ENCODE measurements at regions not wholly inside any gene's neighbourhood (a gene's known extent, or its start where the extent isn't known, plus 50 kb on each side); places are given as distances from the start of the nearest gene placed in this dataset.

DNA sequence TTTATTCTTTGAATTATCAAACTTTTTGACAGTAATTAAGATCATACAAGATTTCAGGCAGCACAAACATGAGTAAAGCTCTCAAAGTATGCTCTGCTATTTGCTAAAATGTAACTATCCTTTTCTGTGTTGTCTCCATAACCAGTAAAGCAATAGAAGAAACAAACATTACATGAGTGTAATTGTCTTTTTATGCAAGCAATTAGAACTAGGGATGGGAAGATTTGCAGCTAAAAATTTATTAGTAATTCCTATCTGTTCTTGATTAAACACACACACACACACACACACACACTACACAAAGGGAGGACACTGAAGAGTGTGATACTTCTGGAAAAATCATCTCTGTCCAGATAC is 512.9 kb downstream of the FAT4 start:
- no peaks in the 10 kb centered on the region for H3K4me1 ChIP-seq (ENCODE audit: control insufficient read depth, extremely low read depth, insufficient read depth, low read length)
- no peak for DNase-seq (ENCODE audit: low read depth in 2 of 2)
- H3K9me3 ChIP-seq (ENCODE audit: control insufficient read depth, insufficient read depth, low read depth, low read length) = no peaks in the 10 kb centered on the region
- no peaks in the 10 kb centered on the region for H4K20me1 ChIP-seq (ENCODE audit: control insufficient read depth, extremely low read depth, insufficient read depth, low read length)
- no peaks in the 10 kb centered on the region for H3K79me2 ChIP-seq (ENCODE audit: control insufficient read depth, insufficient read depth, low read length)
- no peak for TF ChIP-seq EZH2 (IDR thresholded peaks at IDR 0.05; ENCODE audit: low read length, missing control alignments)
- TF ChIP-seq, protein P1, sequence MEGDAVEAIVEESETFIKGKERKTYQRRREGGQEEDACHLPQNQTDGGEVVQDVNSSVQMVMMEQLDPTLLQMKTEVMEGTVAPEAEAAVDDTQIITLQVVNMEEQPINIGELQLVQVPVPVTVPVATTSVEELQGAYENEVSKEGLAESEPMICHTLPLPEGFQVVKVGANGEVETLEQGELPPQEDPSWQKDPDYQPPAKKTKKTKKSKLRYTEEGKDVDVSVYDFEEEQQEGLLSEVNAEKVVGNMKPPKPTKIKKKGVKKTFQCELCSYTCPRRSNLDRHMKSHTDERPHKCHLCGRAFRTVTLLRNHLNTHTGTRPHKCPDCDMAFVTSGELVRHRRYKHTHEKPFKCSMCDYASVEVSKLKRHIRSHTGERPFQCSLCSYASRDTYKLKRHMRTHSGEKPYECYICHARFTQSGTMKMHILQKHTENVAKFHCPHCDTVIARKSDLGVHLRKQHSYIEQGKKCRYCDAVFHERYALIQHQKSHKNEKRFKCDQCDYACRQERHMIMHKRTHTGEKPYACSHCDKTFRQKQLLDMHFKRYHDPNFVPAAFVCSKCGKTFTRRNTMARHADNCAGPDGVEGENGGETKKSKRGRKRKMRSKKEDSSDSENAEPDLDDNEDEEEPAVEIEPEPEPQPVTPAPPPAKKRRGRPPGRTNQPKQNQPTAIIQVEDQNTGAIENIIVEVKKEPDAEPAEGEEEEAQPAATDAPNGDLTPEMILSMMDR (conservative IDR thresholded peaks at IDR 0.05 in 1 of 2, IDR thresholded peaks at IDR 0.05 in 1 of 2; ENCODE audit: low read depth in 1 of 2, low read length in 2 of 2) = no peak
- H3K4me3 ChIP-seq (replicated peaks in 1 of 4; ENCODE audit: control extremely low read depth in 1 of 4, insufficient read depth in 1 of 4, low read depth in 3 of 4, low read length in 4 of 4) = no peak overlapping the region
- H2AFZ ChIP-seq (ENCODE audit: low read length) = no peak overlapping the region
- no peaks in the 10 kb centered on the region for H3K27me3 ChIP-seq (ENCODE audit: control insufficient read depth, insufficient read depth, low read length)
- no peak overlapping the region for H3K9ac ChIP-seq (ENCODE audit: insufficient read depth, low read length)
- no peak overlapping the region for H3K4me2 ChIP-seq (ENCODE audit: extremely low read depth, insufficient read depth, low read length)
- H3K27ac ChIP-seq (ENCODE audit: insufficient read depth, low read length) = no peak overlapping the region
- no peaks in the 10 kb centered on the region for H3K36me3 ChIP-seq (ENCODE audit: control insufficient read depth, insufficient read depth, low read length)

DNA sequence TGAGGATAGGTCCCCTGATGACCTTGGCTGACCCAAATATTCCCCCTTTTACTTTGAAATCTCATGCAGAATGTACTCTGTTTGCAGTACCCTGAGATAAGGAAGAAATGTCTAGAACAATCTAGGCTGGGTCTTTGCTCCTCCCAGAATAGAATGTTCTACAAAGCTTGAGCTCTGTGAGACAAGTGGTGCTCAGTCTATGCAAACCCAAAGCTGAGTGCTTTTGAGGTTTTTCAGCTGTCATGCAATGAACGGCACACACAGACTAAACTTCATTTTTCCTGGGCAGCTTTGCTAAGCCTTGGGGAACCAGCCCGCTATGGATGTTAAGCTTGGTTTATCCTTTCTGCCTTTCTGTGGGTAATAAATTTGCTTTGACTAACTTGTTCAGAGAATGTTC is 513.6 kb downstream of the FAT4 start:
- TF ChIP-seq EZH2 (IDR thresholded peaks at IDR 0.05; ENCODE audit: low read length, missing control alignments) = no peak
- TF ChIP-seq, protein P1 (conservative IDR thresholded peaks at IDR 0.05 in 1 of 2, IDR thresholded peaks at IDR 0.05 in 1 of 2; ENCODE audit: low read depth in 1 of 2, low read length in 2 of 2) = no peak
- no peaks in the 10 kb centered on the region for H3K4me1 ChIP-seq (ENCODE audit: control insufficient read depth, extremely low read depth, insufficient read depth, low read length)
- no peak overlapping the region for H2AFZ ChIP-seq (ENCODE audit: low read length)
- no peak for DNase-seq (ENCODE audit: low read depth in 2 of 2)
- no peaks in the 10 kb centered on the region for H3K9me3 ChIP-seq (ENCODE audit: control insufficient read depth, insufficient read depth, low read depth, low read length)
- no peak overlapping the region for H3K4me2 ChIP-seq (ENCODE audit: extremely low read depth, insufficient read depth, low read length)
- no peaks in the 10 kb centered on the region for H3K36me3 ChIP-seq (ENCODE audit: control insufficient read depth, insufficient read depth, low read length)
- H3K9ac ChIP-seq (ENCODE audit: insufficient read depth, low read length) = no peak overlapping the region
- H3K27ac ChIP-seq (ENCODE audit: insufficient read depth, low read length) = no peak overlapping the region
- H4K20me1 ChIP-seq (ENCODE audit: control insufficient read depth, extremely low read depth, insufficient read depth, low read length) = no peaks in the 10 kb centered on the region
- no peaks in the 10 kb centered on the region for H3K27me3 ChIP-seq (ENCODE audit: control insufficient read depth, insufficient read depth, low read length)
- H3K79me2 ChIP-seq (ENCODE audit: control insufficient read depth, insufficient read depth, low read length) = no peaks in the 10 kb centered on the region
- no peak overlapping the region for H3K4me3 ChIP-seq (replicated peaks in 1 of 4; ENCODE audit: control extremely low read depth in 1 of 4, insufficient read depth in 1 of 4, low read depth in 3 of 4, low read length in 4 of 4)

DNA sequence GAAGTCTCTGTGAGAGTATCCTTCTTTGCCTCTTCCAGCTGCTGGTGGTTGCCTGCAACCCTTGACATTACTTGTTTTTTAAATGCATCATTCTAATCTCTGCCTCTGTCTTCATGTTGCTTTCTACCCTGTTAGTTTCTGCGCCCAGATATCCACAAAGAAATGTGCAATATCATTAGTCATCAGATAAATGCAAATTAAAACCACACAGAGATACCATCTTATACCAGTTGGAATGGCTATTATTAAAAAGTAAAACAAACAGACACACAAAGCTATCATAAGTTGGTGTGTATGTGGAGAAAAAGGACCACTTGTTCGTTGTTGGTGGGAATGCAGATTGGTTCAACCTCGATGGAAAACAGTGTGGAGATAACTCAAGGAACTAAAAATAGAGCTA is 517.4 kb downstream of the FAT4 start:
- Histone ChIP-seq H4K20me1 (ENCODE audit: control insufficient read depth, extremely low read depth, insufficient read depth, low read length) (no peaks in the 10 kb centered on the region), H3K4me1 (ENCODE audit: control insufficient read depth, extremely low read depth, insufficient read depth, low read length) (no peaks in the 10 kb centered on the region), H3K4me3 (replicated peaks in 1 of 4; ENCODE audit: control extremely low read depth in 1 of 4, insufficient read depth in 1 of 4, low read depth in 3 of 4, low read length in 4 of 4) (no peak overlapping the region), H3K4me2 (ENCODE audit: extremely low read depth, insufficient read depth, low read length) (no peak overlapping the region), H3K27ac (ENCODE audit: insufficient read depth, low read length) (no peak overlapping the region), H3K79me2 (ENCODE audit: control insufficient read depth, insufficient read depth, low read length) (no peaks in the 10 kb centered on the region), H3K27me3 (ENCODE audit: control insufficient read depth, insufficient read depth, low read length) (no peaks in the 10 kb centered on the region), H2AFZ (ENCODE audit: low read length) (no peak overlapping the region), H3K9ac (ENCODE audit: insufficient read depth, low read length) (no peak overlapping the region), H3K36me3 (ENCODE audit: control insufficient read depth, insufficient read depth, low read length) (no peaks in the 10 kb centered on the region), H3K9me3 (ENCODE audit: control insufficient read depth, insufficient read depth, low read depth, low read length) (no peaks in the 10 kb centered on the region)
- TF ChIP-seq, protein P1 (conservative IDR thresholded peaks at IDR 0.05 in 1 of 2, IDR thresholded peaks at IDR 0.05 in 1 of 2; ENCODE audit: low read depth in 1 of 2, low read length in 2 of 2) = no peak
- TF ChIP-seq EZH2 (IDR thresholded peaks at IDR 0.05; ENCODE audit: low read length, missing control alignments) = no peak
- DNase-seq (ENCODE audit: low read depth in 2 of 2) = peak in 1 of 2 donors; percentile 72

All from fibroblast of lung (primary cell).